Activated CD4-positive, alpha-beta T cell treated with anti-CD3 and anti-CD28 coated beads for 48 hours (primary cell): ENCODE measurements at regions not wholly inside any gene's neighbourhood (a gene's known extent, or its start where the extent isn't known, plus 50 kb on each side); places are given as distances from the start of the nearest gene placed in this dataset.
"Not testable (repeated sequence)": the region's sequence is repeated elsewhere in the genome, so short reads cannot be mapped to it uniquely, and the experiment has no call there.

Experiments used
- DNase-seq: peaks from one replicate; pipeline ENCODE4 v3.0.0-alpha.2; 2020

DNA sequence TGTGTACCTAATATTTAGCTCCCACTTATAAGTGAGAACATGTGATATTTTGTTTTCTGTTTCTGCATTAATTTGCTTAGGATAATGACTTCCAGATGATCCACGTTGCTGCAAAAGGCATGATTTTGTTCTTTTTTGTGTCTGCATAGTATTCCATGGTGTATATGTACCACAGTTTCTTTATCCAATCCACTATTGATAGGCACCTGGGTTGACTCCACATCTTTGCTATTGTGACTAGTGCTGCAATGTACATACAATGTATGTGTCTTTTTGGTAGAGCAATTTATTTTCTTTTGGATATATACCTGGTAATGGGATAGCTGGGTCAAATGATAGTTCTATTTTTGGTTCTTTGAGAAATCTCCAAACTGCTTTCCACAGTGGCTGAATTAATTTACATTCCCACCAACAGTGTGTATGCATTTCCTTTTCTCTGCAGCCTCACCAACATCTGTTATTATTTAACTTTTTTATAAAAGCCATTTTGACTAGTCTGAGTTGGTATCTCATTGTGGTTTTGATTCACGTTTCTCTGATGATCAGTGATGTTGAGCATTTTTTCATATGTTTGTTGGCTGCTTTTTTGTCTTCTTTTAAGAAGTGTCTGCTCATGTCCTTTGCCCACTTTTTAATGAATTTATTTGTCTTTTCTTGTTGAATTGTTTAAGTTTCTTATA lies 102.8 kb upstream of the GAS1 start:
- not testable (repeated sequence) for DNase-seq

DNA sequence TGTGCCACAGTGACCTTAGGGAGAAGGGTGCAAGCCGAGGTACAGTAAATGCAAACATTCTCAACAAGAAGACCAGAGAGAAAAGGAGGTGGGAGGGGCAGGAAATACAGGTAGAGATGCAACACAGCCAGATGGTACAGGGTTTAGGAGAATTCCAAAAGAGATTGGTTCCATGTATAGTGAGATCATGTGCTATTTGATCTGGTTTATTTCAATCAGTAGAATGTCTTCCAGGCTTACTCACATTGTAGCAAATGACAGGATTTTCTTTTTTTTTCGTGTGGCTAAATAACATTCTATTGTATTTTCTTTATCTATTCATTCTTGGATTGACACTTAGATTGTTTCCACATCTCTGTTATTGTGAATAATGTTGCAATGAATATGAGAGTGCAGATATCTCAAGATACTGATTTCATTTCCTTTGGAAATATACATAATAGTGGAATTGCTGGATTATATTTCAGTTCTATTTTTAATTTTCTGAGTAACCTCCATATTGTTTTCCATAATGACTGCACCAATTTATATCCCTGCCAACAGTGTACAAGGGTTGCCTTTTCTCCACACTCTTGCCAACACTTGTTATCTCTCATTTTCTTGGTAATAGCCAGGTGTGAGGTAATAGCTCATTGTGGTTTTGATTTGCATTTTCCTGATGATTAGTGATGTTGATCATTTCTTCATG lies 107.8 kb upstream of the GAS1 start:
- no peak for DNase-seq

DNA sequence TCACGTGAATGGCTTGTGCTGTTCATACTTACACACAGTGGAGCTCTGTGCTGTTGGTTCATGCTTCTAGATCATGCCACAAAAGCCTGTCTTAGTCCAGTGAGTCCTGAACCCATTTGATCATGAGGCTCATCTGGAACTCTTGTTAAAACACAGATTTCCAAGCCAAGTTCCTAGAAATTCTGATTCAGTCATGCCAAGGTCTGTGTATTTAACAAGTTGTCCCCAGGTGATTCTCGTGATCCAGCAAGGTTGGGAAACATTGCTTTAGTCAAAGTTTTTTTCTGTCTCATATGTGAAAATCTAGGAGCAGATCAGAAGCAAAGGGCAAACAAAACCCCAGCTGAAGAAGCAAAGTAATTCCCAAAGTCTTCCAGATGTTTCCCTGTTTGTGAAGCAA lies 112.5 kb upstream of the GAS1 start:
- DNase-seq, result no peak

DNA sequence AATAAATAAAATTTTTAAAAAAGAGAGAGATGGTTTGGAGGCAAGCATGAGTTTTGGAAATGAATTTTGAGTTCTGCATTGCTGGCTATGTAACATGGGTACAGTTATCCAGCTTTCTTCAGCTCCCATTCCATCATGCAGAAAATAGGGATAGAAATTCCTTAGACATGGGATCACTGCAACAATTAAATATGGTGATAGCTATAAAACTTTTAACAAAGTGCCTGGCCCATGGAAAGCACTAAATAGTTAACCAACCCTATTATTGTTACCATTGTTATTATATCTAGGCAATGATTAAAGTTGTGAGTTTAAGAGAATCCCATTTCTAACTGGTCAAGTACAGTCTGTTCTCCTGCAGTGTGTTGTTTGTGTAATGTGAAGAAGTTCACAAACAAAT lies 115.4 kb upstream of the GAS1 start:
- no peak for DNase-seq

DNA sequence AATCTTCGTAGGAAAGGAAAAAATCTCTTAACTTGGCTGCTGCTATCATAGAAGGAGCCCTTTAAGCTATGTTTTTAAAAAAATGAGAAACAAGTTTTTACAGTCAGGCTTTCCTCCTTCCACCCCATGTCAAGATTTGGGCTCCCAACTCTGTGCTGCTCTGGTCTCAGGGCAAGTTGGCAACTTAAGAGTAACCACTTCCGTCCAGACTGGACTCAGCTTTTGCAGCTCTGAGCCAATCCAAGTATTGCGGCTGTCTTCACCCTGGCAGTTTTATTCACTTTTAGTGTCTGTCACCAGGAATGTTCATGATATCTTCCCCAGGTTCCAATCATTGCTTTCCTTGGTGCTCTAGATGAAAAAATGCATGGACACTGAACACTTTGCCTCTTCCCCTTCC lies 115.9 kb upstream of the GAS1 start:
- no peak for DNase-seq

DNA sequence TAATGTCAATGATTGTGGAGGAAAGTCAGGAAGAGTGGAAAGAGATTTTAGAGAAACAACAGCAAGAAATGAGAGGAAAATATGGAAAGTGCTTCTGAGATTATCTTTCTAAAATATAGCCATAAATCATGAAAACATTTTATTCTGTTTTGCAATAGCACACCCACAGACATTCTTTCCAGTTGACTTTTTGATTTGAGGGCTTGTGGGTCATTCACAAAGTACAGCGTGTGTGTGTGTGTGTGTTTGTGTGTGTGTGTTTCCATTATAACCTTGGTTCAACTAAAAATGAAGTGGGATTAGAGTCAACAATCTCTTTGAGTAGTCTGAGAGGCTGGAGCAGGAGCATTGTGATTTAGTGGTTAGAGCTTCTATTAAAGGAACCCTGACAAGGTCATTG lies 116.6 kb upstream of the GAS1 start:
- DNase-seq, result no peak

DNA sequence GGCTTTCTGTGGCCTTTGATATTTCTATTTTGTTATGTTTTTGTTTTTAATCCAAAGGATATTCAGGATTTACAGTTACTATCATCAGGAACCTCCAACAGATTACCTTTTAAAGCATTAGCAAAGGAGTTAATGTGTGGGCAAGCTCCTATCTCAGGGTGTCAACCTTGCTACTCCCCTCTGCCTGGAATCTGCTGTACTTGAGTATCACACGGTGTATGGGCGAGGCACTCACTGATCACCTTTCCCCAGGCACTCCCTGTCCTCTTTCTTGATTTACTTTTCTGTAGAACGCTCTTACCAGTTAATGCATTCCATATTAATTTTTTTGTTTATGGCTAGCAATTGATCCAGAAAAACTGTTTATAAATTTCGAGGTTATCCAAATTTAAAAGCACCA lies 117.0 kb upstream of the GAS1 start:
- no peak for DNase-seq

DNA sequence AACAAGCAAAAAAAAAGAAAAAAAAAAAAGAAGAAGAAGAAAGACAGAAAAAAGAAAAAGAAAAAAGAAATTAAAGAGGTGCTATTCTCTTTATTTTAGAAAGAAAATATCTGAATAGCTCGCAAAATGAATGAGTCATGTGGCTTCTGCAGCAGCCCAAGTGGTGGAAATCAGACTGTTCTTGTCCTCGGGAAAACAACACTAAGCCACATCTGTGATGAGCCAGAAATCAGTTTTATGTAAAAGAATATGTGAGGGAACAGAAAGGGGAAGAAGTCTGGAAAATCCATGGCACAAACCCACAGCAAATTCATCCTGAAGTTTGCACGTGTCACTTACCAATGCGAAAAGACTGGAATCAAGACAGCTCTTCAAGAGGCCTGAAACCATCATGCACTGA lies 118.7 kb upstream of the GAS1 start:
- no peak for DNase-seq

DNA sequence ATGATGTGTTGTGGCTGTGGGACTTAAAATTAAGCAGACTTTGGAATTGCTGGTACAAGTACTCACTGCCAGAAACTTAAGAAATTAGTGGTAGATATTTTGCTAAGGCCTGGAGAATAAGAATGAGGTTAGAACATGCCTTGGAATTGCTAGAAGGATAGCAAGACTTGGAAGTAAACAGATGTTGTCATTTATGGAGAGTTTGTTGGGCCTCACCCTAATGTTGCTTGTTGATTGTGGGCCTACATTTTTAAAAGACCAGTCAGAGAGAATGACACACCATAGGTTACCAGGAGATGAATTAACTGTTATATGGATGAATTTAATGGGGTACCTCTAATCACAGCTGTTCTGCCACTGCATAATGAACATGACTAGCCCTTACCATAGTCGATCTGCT lies 120.1 kb upstream of the GAS1 start:
- DNase-seq, result no peak

DNA sequence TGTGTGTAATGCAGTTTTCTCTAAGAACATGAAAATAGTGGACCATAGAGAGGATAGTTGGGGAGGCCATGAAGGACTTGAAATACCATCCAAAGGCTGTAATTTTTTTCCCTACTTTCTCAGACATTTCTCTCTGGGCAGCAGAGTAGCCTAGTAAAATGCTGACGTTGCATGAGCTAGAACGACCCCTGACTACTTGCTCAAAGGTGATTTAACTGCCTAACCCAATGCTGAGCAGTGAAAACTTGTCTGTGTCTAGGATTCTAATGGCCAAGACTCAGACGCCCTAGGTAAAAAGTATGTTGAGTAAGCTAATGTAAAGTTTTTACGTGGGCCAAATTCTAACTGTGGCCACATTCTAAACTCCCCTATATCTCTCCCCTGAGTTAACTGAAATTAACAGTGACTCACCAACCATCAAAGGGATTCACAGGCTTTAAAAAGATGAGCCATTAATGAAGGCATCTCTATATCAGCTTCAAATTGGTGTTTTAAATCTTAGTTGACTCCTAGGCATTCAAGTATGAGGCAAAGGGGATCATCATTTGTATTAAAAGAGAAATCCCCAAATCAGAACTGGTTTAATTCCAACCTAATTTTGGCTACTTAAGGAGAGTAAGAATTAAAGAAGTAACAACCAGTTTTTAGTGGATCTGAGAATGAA lies 121.0 kb upstream of the GAS1 start:
- no peak for DNase-seq

DNA sequence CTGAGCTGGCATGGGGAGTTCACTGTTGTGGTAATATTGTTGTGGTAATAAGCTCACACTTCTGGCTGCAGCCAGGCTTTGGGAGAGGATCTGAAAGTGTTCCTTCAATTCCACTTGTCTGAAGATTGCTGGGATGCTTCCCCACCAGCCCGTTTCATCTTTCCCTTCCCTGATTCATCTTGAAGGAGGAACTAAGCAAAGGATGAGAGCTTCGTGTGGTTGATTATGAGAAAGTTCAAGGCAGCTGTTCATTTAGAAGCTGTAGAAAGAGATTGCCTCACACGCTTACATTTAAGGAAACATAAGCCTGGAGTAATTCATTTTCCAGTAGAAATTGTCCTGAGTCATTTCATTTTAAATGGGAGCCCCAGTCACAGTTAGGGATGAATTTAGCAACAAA lies 122.4 kb upstream of the GAS1 start:
- no peak for DNase-seq

DNA sequence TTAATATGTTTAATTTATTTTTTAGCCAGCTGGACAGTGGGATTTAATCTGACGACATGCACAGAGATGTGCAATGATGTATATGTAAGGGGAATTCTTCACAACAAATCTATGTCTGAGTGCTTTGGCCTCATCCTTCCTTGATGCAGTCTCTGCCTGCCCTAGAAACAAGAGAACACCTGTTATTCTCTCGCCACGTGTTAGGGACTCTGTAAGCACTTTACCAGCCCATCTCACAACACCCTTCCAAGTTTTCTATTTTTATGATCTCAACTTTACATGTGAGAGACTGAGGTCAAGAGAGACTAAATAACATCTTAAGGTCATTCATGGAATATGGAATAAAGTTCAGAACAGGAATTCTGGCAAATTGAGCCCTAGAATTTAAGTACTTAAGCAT lies 123.0 kb upstream of the GAS1 start:
- no peak for DNase-seq

DNA sequence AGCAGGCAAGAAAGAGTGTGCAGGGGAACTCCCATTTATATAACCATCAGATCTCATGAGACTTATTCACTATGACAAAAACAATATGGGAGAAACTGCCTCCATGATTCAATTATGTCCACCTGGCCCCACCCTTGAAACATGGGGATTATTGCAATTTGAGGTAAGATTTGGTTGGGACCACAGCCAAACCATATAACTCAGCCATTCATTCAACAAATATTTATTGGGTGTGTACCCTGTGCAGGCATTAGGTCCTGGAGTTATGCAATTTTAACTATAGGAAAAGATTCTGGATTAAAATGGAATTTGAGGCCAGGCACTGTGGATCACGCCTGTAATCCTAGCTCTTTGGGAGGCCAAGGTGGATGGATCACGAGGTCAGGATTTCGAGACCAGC lies 124.2 kb upstream of the GAS1 start:
- DNase-seq, result no peak

DNA sequence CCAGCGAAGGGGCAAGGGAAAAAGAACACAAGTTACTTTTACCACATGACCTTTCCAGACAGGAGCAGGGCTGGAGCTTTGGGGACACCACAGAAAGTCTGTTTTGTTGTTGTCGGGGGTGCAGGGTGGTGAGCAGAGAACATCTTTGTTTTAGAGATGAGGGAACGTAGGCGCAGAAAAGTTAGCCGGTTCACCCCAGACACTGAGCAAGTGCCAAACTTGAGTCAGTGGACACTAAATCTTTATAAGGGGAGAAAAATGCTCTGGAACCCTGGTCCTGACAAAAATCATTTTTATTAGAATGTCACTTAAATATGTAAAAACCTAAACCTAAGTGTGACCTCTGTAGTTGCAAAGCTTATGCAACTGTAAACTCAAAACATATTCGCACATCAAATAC lies 126.4 kb upstream of the GAS1 start:
- no peak for DNase-seq

DNA sequence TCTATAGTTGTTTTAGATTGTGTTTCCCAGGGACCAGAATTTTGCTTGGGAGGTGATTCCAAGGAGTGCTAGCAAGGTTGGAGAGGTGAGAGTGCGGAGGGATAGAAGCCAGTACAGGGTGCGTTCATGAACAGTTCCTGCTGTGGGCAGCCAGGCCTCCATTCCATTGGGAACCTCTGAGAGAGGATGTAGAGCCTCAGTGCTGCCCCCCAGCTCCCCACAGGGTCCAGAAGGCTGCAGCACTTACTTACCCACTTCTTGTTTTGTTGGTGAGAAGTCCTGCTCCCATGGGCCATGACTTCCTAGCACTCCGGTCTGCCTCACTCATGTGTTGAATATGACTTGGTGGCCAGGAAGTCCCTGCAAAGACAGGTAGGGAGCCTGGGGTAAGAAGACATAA lies 128.2 kb upstream of the GAS1 start:
- no peak for DNase-seq

DNA sequence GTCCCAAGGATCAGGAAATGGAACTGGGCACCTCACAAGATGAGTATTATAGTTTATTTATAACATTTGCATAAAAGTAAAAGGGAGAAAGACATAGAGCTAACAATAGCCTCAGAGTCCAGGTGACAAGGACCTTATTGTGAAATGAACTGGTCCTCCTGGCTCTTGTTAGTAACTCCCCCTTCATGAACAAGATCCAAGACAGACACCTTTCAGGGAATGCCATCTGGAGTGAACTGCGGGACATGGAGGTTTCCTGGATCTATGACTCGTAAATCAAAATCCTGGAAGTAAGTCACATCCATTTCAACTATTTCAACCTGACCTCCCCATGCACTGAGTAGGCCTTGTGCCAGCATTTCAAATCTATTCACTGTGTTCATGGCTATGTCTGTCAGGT lies 129.5 kb upstream of the GAS1 start:
- no peak for DNase-seq

DNA sequence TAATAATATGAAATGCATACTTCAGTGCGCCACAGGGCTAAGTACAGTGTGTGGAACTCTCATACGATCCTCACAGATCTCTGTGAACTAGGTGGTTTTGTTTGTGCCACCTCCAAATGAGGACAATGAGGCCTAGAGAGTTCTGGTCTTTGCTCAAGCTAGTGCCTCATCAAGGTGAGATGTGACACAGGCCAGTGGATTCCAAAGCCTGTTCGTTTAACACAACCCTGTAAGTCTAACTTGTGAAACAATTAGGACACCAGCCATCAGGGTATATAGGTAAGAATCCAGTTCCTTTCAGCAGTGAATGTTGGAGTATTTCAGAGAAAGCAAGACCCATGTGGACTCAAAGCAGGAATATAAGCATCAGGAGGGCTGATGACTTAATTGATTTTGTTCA lies 130.7 kb upstream of the GAS1 start:
- no peak for DNase-seq

DNA sequence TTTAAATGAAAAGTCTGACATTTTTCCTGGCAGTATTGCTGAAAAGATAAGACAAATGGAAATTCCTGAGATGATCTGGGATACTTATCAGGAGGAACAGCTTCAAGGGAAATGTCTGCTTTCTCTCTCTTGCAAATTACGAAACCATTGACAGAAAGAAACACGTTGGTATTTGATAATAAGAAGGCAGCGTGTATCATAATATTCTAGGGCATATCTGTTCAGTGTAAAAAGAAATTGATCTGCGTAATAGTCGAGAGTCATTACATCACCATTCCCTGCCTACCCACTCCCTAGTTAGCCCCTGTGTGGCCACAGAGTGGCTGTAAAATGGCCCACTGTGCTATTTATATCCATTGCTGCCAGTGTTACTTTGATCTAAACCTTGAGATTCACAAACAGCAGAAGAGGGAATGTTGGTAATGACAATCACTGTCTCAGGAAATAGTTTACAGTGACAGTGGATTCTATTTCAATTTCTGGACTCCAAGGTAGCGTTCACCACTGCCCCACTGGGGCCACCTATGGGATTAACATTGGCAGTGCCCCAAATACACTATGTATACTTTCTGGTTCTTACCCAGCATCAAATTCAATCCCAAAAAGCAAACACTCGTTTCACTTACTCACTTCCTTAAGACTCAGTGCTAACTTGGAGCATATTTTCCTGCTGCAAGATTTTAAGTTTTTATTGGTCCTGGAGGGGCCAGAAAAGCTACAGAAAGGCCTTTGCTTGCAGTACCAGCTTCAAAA lies 133.4 kb upstream of the GAS1 start:
- DNase-seq, result no peak

DNA sequence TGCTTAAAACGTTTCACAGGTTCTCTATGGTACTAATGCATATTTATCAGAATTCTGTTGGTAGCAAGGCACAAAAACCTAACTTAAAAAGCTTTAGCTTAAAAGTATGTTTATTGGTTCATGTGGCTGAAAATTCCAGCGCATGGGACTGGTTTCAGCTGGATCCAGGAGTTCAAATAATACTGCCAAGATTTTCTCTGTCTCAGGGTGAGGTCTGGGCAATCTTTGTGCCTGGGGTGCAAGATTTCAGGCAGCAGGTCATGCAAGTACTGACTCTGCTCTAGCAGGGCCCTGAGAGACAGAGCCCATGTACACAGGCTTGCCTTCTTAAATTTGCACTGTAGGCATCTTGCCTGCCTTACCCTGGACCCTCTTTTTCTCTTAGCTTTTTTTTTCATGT lies 134.2 kb upstream of the GAS1 start:
- DNase-seq, result no peak

DNA sequence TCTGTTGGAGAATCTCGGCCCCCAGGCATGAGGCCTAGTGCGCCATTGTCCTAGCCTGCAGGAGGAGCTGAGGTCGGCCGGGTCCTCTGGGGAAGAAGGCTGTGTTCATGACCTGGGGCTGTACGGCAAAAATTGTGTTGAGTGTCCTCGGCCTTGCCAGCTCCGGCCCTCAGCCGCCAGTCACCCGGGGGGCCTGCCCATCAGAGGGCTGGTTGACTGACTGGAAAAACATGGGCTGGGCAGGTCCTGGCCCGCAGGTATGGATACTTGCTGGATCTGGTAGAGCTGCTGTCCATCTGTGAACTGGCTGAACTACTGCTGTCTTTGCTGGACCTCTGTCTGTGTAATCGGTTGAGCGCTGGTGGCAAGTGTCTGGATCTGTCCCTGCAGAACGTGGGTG lies 136.7 kb upstream of the GAS1 start:
- no peak for DNase-seq

DNA sequence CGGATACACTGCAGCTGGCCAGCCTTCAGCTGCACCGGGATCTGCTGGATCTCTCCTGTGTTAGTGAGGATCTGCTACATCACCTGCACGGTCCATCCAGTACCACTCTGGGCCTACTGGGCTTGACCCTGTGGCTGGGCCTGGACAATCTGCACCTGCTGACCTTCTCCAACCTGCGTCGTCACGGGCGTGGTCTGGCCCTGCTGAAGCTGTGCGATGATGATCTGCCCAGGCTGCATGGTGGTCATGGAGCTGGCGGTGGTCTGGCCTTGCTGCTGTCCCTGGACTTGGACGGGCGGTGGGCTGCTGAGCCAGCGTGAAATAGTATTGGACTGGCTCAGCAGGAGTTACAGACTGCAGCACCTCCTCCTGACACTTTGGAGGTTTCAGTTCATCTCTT lies 137.1 kb upstream of the GAS1 start:
- no peak for DNase-seq

DNA sequence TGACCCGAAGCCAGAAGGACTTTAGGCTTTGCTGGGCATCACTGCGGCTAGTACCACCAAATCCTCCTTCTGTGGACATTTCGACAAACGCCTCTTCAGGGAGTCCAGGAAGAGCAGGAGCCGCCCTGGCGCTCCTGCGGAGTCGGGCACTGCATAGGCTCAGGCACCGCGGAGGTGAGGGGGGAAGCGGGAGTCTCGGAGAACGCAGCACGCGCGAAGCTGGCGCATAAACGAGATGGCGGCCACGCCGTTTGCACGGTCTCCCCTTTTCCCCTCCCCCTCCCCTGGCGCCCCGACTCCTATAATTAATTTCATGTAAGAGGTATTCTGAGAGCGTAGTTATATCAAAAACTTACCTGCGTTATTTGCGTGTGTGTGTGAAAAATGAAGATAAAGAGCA lies 137.8 kb upstream of the GAS1 start:
- DNase-seq, result no peak

DNA sequence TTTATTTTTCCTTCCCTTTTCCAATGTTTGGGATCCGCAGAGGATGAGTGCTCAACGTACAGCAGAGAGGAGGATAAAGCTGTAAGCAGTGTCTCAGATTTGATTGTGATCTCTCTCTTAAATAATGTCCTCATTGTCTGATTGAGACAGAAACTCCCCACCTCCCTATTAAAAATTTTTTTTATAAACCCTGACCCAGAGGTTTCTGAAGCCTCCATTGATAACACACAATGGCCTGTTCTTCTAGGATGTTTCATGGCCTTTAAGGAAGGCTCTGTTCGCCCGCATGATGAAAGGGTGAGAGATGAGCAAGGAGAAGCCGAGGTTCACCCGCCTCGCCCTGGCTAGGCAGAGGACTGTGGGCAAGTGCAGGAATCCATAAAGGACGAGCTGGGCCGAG lies 138.2 kb upstream of the GAS1 start:
- no peak for DNase-seq
